Stimulated activated CD4-positive, alpha-beta T cell treated with anti-CD3 and anti-CD28 coated beads, Interleukin-15, amount 100 ng/mL, for 48 hours (primary cell): ENCODE measurements at regions not wholly inside any gene's neighbourhood (a gene's known extent, or its start where the extent isn't known, plus 50 kb on each side); places are given as distances from the start of the nearest gene placed in this dataset.
"Not testable (repeated sequence)": the region's sequence is repeated elsewhere in the genome, so short reads cannot be mapped to it uniquely, and the experiment has no call there.

ENCODE experiments used
- DNase-seq, 2 donors: peaks; one replicate each; pipeline ENCODE4 v3.0.0-alpha.2; 2020; ENCODE audit warnings: low read depth in 2 of 2

DNA sequence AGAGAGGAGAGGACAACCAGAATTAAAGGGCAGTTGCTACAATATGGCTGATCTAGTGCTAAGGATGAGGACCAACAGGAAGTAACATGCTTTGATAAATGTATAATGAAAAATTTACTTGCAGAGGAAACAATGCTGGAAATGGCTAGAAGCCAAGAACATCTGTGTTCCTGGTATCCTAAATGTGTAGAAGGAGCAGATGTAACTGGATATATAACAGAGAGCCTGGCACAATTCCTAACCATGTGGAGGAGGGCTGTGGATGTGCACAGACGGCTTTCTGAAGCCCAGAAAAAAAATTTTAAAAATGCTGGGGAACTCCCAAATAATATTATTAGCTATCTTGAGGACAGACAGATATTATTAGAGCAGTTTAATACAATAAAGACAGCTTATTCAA lies 159.4 kb upstream of the GBE1 start:
- no peak for DNase-seq

DNA sequence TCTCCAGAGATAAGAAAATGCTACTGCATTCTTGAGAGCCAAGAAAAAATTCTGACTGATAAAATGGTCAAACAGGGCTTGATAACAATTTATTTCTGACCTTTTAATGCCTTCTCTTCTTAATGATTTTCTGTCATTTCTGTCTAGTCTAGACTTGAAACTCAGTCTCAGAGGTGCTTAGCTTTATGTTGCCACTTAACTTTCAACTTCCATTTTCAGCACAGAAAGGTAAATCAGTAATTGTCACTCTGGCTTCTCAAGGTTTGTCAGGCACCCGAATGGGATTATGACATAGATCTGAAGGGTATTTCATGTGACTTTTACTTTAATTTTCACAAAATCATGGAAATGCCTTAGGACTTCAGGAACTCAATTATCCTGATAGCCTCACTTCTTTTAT lies 155.4 kb upstream of the GBE1 start:
- DNase-seq: no peak

DNA sequence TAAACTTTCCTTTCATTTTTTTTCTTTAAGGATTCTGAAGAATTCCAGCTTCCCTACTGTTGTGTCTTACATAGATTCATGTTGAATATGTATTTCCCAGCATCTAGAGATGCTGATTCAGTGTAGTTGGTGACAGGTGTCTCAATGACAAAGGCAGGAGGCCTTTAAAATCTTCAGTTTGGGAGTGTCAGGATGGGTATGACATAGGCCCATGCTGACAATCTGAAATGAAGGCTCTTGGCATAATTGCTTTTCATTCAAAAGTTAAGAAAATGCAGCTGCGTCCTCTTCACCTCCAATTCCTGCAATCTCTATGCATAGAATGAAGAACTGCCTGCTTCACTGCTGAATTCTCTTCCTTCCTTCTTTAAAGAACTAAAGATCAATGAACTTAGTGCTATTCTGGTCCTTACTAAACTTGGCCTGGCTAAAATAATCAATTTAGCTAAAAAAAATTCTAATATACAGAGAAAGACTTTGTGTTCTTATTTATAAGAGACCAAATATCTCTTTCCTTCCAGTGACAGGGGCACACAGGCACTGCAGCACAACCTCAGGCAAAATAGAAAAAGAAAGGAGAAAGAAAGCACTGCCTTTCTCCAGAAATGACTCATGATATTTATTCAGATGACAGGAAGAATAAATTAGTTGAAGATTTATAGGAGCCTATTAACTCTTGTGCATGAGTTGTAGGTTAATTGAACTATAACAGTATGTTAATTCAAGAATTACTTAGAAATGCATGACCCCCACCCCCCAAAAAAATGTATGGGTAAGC lies 152.6 kb upstream of the GBE1 start:
- DNase-seq: no peak

DNA sequence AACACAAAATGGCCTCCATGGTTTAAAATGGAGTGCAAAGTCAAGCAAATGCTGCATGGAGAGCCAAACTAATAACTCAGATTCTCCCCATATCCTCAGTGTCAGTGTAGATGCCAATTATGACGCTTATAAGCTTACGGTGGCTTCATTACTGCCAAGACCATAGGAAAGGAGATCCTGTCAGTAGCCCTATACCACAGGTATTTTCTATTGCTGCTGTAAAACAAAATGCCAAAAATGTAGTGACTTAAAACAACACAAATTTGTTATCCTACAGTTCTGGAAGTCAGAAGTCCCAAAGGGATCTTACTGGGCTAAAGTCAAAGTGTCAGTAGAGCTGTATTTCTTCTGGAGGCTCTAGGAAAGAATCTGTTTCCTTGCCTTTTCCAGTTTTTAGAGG lies 149.8 kb upstream of the GBE1 start:
- DNase-seq: no peak

DNA sequence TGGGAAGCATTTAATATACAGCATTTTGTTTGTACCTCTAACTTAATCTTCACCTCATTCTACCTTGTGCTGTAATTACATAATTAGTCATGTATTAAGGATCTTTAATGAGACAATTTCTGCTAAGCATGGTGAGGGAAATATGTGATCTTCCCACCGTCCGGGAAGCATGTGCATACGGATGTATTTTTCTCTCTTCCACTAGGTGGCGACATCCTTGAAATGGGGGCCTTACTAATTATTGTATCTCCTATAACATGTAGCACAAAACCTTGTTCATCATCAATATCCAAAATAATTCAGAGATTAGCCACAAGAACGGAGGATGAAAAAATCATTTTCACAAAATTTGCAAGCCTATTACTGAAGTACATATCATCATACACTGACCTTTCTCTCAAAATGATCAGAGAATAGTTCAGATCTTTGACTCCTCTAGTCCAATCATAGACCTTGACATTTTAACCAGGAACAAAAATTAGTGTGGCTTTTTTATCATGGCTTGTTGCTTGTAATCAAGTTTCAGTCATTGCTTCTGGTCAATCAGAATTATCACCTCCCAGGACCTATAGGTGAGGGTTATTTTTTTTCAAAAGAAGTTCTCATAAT lies 148.9 kb upstream of the GBE1 start:
- no peak for DNase-seq

DNA sequence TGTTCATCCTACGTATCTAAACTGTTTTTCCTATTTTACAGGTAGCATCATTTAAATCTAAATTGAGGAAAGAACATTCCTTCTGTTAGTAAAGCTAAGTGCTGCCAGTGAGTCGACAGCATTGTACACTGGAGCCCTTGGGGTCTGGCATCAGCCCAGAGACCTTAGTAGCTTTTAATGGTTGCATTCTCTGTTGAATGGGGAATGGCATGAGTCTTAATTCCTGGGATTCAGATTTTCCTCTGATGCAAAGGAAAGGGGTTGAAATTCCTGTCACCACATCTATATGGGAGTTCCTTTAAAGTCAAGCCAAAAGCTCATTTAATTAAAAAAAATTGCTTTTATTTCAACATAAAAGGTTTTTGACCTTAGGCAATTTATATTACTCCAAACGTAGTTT lies 148.4 kb upstream of the GBE1 start:
- no peak for DNase-seq

DNA sequence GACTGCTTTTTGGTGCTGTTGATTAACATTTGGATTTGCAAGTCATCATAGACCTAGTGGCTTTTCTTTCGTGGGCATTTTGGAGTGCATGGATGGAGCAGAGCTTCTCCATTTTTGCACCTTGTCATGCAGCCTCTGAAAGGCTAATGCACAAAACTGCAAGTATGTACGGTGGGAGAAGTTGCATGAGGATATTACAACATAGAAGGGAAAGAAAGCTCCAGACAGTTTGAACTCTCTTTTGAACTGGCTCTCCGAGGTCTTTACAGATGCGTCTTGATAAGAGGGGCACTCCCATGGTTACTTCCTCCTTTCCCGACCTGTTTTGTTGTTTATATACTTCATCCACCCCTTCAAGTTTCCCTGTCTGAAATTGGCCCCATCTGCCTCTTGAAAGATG lies 147.1 kb upstream of the GBE1 start:
- no peak for DNase-seq

DNA sequence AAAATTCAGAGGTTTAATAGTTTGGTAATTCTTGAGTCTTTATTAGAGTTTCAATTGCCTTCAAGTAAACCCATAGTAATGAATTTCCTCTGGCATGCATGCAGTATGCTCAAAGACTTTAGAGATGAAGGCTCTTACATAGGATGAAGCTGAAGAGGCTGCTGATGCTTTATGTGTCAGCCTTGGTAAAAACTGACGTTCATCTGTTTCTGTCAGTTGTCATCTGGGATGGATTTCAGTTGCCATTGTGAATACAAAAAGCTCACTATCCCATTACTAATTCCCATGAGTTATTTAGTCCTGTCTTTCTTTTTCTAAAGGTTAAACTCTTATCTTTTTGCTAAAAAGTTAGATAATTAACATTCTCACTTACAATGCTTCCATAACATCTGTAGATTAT lies 136.9 kb upstream of the GBE1 start:
- DNase-seq: no peak

DNA sequence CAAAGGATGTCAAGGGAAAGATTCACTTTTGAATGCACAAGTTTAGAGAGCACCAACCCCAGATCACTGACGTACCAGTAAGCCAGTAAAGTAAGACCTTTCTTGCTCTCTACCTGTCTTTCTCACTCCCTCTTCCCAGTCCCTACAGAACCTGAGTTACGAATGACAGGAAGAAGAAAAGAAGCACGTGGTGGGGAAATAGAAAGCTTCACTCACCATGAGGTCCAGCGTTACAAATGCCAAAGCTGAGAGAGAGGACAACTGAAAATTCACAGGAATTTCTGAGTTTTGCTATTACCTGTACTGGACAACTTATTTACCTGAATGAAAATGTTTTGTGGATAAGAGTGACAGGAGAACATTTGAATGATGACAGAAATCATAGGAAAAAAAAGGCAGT lies 133.2 kb upstream of the GBE1 start:
- no peak for DNase-seq

DNA sequence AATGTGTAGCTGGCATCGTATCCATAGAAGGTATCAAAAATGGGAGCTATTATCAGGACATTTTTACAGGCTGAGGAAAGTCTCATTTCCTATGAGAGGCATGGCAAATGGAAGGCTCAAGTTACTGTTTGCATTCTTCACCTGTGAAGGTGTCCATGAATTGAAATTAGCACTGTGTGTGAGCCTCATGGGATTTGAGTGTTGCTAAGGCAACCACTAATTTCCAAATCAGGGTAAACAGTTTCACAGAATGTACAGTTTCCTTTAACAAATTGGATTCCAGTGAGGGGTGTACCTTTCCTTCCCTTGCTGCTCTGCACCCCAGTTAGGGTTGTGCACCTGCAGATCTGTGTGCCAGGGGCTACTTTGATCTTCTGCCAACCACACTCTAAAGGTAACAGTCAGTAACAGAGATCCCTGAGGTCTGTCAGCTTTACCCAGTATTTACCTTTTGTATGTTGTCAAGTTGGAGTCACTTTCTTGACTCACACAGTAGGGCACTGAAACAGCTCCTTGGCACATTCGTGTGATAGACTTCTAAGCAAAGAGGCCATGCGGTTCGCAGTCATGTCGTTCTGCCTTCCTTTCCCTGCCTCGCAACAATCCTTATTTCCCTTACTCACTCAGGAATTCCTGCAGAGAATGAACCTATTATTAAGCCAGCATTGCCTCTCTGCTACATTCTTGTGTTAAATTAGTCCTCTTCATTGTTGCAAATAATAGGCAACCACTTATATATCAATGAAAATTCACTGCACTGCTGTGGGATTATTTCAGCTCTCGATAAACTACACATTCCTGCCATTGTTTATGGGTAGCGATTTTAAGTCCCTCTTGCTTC lies 129.8 kb upstream of the GBE1 start:
- no peak for DNase-seq

DNA sequence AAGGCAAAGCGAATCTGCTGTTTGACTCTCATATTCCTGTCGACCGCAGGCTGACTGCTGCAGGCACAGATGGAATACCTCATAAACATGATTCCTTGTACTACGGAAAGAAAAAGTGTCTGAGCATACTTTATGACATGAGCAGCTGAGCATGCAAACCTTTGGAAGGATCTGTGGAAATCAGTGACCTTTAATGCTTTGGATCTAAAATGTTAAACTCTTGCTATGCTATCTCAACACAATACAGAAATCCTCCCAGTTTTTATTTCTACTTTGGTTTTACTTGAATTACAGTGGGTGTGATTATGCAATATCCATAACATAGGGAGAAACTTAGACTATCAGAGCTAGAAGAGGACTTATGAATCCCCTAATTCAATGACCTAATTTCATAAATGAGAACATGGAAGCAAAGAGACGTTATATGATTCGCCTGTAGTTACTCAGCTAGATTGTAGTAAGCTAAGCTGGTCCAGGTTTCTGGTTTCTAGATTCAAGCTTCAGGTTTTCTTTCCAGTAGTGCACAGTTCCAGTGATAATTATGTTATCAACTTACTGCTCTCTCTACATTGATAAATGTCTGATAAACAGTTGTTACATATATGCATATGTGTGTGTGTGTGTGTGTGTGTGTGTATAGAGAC lies 127.6 kb upstream of the GBE1 start:
- no peak for DNase-seq

DNA sequence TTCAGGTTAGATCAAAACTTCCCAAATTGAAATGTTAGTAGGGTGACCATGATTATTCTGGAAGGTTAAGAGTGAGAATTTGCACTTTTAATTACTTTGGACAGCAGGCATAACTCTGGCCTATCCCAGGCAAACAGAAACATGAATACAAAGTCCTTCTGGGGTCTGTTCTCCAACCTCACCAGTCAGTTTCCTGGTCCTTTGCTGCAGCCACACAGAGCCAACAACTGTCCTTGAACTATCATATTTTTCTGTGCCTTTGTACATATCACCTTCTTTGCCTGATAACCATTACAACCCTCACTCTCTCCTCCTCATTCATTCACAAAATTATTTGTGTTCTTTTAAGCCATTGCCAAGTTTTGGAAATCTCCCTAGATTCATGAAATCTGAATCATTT lies 126.0 kb upstream of the GBE1 start:
- DNase-seq: no peak

DNA sequence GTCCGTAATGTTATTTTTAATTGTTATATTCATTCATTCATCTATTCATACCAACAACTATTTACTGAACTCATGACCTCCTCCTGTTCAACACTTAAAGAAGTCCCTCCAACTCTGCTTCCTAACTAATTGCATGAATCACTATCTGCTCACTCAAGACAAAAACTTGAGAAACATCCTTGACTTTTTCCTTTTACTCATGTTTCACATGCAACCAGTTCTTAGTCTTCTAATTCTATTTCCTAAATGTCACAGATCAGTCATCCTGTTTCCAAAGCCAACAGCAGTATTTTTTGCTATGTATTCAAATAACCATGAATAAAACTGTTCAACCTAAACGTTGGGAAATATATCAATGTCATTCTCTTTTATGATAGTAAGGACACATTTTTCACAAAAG lies 124.6 kb upstream of the GBE1 start:
- DNase-seq: no peak

DNA sequence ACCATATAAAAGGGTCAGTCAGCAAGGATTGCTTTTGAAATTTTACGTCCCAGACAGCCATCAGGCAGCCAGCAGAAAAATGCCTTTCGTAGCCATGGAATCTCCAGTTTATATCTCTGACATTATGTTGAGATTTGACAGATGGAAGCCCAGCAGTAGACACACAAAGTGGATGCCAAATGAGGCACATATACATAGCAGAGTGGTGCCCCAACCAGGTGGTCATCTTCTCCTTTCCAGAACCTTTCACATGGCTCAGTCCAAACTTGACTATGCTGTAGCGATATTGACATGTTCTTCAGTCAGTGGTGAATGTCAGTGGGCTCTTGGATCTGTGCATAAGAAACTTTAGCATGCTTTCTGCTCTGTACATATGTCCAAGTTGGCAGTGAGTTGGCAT lies 123.3 kb upstream of the GBE1 start:
- no peak for DNase-seq

DNA sequence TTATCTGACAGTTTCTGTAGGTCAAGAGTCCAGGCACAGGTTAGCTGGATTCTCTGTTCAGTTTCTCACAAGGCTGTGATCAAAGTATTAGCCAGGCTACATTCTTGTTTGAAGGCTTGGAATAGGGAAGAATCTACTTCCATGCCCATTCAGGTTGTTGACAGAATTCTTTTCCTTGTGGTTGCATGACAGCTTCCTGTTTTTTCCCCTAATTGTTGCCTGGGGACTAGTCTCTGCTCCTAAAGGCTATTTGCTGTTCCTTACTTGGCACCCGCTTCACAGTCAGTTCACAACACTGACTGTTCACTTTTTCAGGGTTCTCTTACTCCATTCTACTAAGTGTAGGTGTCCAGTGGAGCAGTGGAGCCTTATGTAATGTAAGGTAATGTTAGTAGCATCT lies 115.4 kb upstream of the GBE1 start:
- DNase-seq: no peak

DNA sequence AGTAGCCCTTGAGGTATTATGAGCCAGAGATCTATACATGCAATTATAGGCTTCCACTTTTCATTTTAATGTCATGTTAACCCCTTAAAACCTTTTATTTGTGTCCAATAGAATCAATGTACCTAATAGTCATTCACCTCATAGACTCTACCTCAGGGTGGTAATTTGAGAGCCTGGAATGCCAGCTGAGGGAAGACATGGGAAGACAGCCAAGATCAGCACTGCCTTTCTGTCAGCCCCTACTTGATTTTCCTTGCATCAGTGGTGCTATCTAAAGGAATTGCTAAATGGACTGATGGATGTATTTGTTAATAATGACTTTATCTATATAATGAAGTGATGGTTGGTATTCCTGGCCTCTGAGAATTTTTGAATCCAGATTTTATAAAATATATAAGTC lies 113.3 kb upstream of the GBE1 start:
- no peak for DNase-seq

DNA sequence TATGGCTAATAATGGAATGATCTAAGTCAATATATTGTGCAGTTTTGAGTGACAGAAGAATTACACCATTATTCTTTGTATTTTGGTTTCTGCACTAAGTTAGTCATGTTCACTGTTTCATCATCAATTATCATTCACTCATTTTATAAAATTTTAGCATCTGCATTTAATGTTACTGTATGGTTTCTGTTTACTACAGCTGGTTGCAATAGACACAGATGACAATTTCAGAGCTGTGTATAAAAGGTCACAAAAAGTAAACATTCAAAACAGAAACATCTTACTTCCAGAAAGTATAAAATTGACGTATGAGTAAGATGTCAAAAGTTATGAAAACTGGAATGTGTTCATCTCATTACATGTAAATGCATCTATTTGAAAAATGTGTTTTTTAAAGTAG lies 111.1 kb upstream of the GBE1 start:
- DNase-seq: no peak

DNA sequence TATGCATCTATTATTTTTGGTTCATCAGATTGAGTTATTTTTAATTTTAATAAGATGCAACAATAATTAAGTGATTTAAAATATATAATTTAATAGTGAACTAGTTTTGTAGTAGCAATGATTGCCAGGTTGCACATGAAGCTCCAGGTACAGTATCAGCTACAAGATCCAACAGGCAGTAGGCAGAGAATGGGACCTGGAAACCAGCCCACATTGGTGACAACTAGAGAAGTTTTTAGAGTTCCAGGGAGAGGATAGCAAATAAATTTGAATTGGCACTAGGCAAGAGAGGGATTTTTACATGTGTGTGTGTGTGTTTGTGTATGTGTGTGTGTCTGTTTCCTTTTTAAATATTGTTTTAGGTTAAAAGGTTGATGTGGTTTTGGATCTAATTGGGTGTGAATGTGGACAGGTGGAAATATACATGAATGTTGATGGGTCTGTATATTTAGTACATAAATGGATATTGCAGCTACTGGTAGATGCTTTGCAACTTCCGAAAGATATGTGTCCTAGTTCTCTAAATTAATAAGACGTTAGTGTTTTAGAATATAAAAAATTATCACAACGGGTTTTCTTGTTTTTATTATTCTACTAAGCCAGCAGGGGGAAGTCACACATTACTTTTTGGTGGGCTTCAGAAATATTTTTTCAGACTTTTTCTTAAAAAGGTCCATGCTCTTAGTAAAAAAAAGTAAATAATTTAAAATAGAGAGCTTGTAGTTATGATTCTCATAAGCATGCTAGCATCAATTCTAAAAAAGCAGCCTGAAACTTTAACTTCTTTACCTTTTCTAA lies 110.1 kb upstream of the GBE1 start:
- no peak for DNase-seq

DNA sequence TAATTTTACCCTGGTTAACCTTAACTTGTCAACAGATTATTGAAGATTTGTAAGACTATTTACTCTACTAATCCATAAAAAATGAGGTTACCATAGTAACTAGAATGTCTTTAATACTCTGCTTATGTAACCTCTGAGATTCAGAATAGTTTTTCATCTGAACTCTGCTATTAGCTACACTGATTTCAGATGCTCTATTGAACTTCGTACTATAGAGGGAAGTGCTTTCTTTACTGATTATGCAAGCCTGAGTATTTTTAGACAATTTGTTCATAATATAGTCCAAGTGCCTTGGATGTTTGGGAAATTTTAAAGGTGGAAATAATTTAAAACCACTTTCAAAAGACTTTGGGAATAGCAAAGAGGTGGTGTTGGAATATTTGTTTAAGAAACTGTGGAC lies 107.9 kb upstream of the GBE1 start:
- no peak for DNase-seq

DNA sequence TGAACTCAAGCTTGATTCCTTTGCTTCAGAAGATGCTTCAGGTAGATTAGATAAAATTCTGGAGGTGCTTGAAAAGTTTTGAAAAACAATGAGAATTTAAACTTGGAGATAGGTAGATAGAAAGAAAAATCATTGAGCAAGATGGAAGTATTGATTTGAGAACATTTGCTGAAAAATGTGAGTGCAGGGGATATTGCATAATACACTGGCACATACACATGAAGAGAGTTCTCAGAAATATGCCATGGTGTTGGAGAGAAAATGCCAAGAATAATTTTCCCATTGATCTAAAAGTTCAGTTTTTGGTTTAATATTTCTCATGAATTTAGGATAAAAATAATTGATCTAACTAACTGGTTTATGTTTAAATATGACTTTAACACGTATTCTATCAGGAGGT lies 107.2 kb upstream of the GBE1 start:
- DNase-seq: no peak

DNA sequence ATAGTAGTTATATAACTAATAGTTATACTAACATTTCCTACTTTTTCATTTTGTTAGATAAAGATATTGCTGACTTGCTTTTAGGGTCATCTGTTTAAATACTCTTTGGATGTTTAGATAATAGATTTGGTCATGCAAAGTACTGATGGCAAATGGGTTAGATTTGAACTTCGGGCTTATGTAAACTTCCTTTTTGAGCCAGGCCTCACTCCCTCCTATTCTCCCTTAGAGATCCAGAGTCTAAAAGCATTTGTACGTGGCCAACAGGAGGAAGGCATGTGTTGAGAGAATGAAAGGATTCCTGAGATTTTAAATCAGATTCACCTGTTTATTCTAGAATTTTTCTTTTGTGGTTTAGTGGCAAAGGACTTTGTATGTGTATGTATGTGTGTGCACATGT lies 106.4 kb upstream of the GBE1 start:
- DNase-seq: no peak

DNA sequence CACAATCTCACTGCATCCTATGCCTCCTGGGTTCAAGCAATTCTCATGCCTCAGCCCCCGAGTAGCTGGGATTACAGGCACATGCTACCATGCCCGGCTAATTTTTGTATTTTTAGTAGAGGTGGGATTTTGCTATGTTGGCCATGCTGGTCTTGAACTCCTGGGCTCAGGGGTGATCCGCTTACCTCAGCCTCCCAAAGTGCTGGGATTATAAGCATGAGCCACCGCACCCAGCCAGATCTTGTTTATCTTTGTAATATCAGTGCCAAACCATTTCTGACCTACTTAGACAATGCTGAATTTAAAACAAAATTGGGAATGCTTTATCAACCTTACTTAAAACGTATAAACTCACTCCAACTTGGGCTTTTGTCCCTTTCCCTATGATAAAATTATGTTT lies 103.7 kb upstream of the GBE1 start:
- not testable (repeated sequence) for DNase-seq
